Right ventricle myocardium inferior (tissue), 1 donor: ENCODE measurements at regions not wholly inside any gene's neighbourhood (a gene's known extent, or its start where the extent isn't known, plus 50 kb on each side); places are given as distances from the start of the nearest gene placed in this dataset.

ENCODE experiments used
- ATAC-seq: fragments of 200-7000 bp; cut with Tn5 transposase; one replicate; pipeline ENCODE4 v1.9.1; 2020; ENCODE audit warnings: mild to moderate bottlenecking, moderate library complexity
- DNase-seq: peaks from one replicate; pipeline ENCODE4 v3.0.0; 2021; ENCODE audit errors: missing footprints
- intact Hi-C: fragments of 100-400 bp; cut with DNase I; formaldehyde crosslinking; loops from one replicate; pipeline ENCODE4 v1.11.0; 2022
- donor health status: DM: no; HTN: yes; CAD: no; lungs with severe emphysema.

- ATAC-seq: no peak
- no peak for DNase-seq
- intact Hi-C loops: no loop called here
These were observed 87.6 kb upstream of the SOD1 start for GRCh38 chr21:31571879-31572278.

- DNase-seq (no peak), ATAC-seq (no peak)
- intact Hi-C loops: no loop called here
These were observed 88.5 kb upstream of the SOD1 start for GRCh38 chr21:31570824-31571566.

GRCh38 chr21:31566611-31567010 is 92.9 kb upstream of the SOD1 start:
- ATAC-seq (no peak), DNase-seq (no peak)
- intact Hi-C loops: no loop called here

- DNase-seq (no peak), ATAC-seq (peak; percentile 44)
- intact Hi-C loops: no loop called here
These were observed 93.4 kb upstream of the SOD1 start for GRCh38 chr21:31566064-31566463.

- no peak for DNase-seq
- no peak for ATAC-seq
- intact Hi-C loops: no loop called here
These were observed 95.1 kb upstream of the SOD1 start for GRCh38 chr21:31564439-31564838.

GRCh38 chr21:31560479-31560878 is 99.0 kb upstream of the SOD1 start:
- DNase-seq (no peak), ATAC-seq (no peak)
- intact Hi-C loops: no loop called here

- intact Hi-C loops: no loop called here
- DNase-seq: peak; percentile 95
- ATAC-seq: peak; percentile 92
These were observed 99.9 kb upstream of the SOD1 start for GRCh38 chr21:31559368-31560119.

GRCh38 chr21:31558962-31559367 is 100.5 kb upstream of the SOD1 start:
- intact Hi-C loops: no loop called here
- DNase-seq: peak; percentile 91
- peak; percentile 96 for ATAC-seq

GRCh38 chr21:31558189-31558961 is 101.1 kb upstream of the SOD1 start:
- intact Hi-C loops: no loop called here
- ATAC-seq: no peak
- DNase-seq: no peak

GRCh38 chr21:31557421-31558188 is 101.9 kb upstream of the SOD1 start:
- ATAC-seq: no peak
- intact Hi-C loops: no loop called here
- no peak for DNase-seq

GRCh38 chr21:31556662-31557061 is 102.8 kb upstream of the SOD1 start:
- intact Hi-C loops: no loop called here
- no peak for DNase-seq
- no peak for ATAC-seq

GRCh38 chr21:31555741-31556191 is 103.7 kb upstream of the SOD1 start:
- DNase-seq: no peak
- intact Hi-C loops: no loop called here
- no peak for ATAC-seq

- ATAC-seq (no peak), DNase-seq (no peak)
- intact Hi-C loops: no loop called here
These were observed 104.9 kb upstream of the SOD1 start for GRCh38 chr21:31554511-31555022.

GRCh38 chr21:31553926-31554325 is 105.6 kb upstream of the SOD1 start:
- intact Hi-C loops: no loop called here
- DNase-seq: no peak

GRCh38 chr21:31553461-31553860 is 106.0 kb upstream of the SOD1 start:
- DNase-seq: no peak
- intact Hi-C loops: no loop called here
- no peak for ATAC-seq

More at GRCh38 chr21:31553926-31554325, 105.6 kb upstream of the SOD1 start:
- no peak for ATAC-seq

- no peak for ATAC-seq
- intact Hi-C loops: no loop called here
- no peak for DNase-seq
These were observed 106.7 kb upstream of the SOD1 start for GRCh38 chr21:31552826-31553225.

- ATAC-seq (no peak), DNase-seq (no peak)
- intact Hi-C loops: no loop called here
These were observed 109.4 kb upstream of the SOD1 start for GRCh38 chr21:31550070-31550469.

- intact Hi-C loops: no loop called here
- no peak for DNase-seq
- ATAC-seq: no peak
These were observed 110.8 kb upstream of the SOD1 start for GRCh38 chr21:31548688-31549087.
